OCI-LY1 (cell line): ENCODE measurements at regions not wholly inside any gene's neighbourhood (a gene's known extent, or its start where the extent isn't known, plus 50 kb on each side); places are given as distances from the start of the nearest gene placed in this dataset.

Experiments
- H2AFZ ChIP-seq: fragments of 200-600 bp; sonication (generic), shearing (Covaris generic); 2 replicates; pipeline ENCODE4 v1.6.0; 2014; ENCODE audit warnings: antibody characterized with exemption, mild to moderate bottlenecking, low read length
- H3F3A ChIP-seq: fragments of 200-600 bp; sonication (generic), shearing (Covaris generic); 2 replicates; pipeline ENCODE4 v1.6.0; 2014; ENCODE audit warnings: mild to moderate bottlenecking, antibody characterized with exemption, low read length, moderate library complexity; ENCODE audit not compliant: insufficient read depth
- H3K27ac ChIP-seq: fragments of 200-600 bp; sonication (generic); 2 replicates; pipeline ENCODE4 v1.5.1; 2014; ENCODE audit warnings: low read length, mixed run types, mild to moderate bottlenecking, low read depth; ENCODE audit not compliant: poor library complexity, severe bottlenecking
- H3K27me3 ChIP-seq: fragments of 200-600 bp; sonication (generic); 2 replicates; pipeline ENCODE4 v1.6.0; 2014; ENCODE audit warnings: antibody characterized with exemption, mild to moderate bottlenecking, low read length, moderate library complexity; ENCODE audit not compliant: insufficient read depth
- H3K36me3 ChIP-seq: fragments of 200-600 bp; sonication (generic); 2 replicates; pipeline ENCODE4 v1.6.1; 2014; ENCODE audit warnings: mild to moderate bottlenecking, antibody characterized with exemption, low read length, moderate library complexity, mixed read lengths; ENCODE audit not compliant: insufficient read depth
- H3K4me1 ChIP-seq: fragments of 200-600 bp; sonication (generic); 2 replicates; pipeline ENCODE4 v1.5.1; 2014; ENCODE audit warnings: mild to moderate bottlenecking, low read length, moderate library complexity; ENCODE audit not compliant: insufficient read depth, severe bottlenecking
- H3K4me2 ChIP-seq: fragments of 200-600 bp; sonication (generic), shearing (Covaris generic); 2 replicates; pipeline ENCODE4 v1.6.1; 2014; ENCODE audit warnings: low read length
- H3K4me3 ChIP-seq: fragments of 200-600 bp; sonication (generic); 2 replicates; pipeline ENCODE4 v1.5.1; 2014; ENCODE audit warnings: low read length, low read depth, mild to moderate bottlenecking, mixed read lengths; ENCODE audit not compliant: poor library complexity, severe bottlenecking
- H3K79me2 ChIP-seq: fragments of 200-600 bp; shearing (Covaris generic); 2 replicates; pipeline ENCODE4 v1.6.1; 2016; ENCODE audit warnings: mixed run types, low read length, mixed read lengths; ENCODE audit not compliant: insufficient read depth
- H3K9ac ChIP-seq: fragments of 200-600 bp; sonication (generic), shearing (Covaris generic); 2 replicates; pipeline ENCODE4 v1.6.1; 2014; ENCODE audit warnings: mild to moderate bottlenecking, low read length, mixed read lengths
- H3K9me2 ChIP-seq: fragments of 200-600 bp; sonication (generic), shearing (Covaris generic); 2 replicates; pipeline ENCODE4 v1.6.1; 2014; ENCODE audit warnings: low read depth, mild to moderate bottlenecking, low read length, mixed read lengths
- H3K9me3 ChIP-seq: fragments of 200-600 bp; shearing (Covaris generic); 2 replicates; pipeline ENCODE4 v1.6.1; 2014; ENCODE audit warnings: low read length, mixed read lengths
- H4K20me1 ChIP-seq: fragments of 200-600 bp; sonication (generic), shearing (Covaris generic); 2 replicates; pipeline ENCODE4 v1.6.0; 2016; ENCODE audit warnings: mild to moderate bottlenecking, low read length; ENCODE audit not compliant: insufficient read depth
- EZH2 ChIP-seq: fragments of 200-600 bp; sonication (generic), shearing (Covaris generic); IDR thresholded peaks from 2 replicates; pipeline ENCODE4 v1.8.0; 2017; ENCODE audit warnings: borderline replicate concordance, mixed run types, mild to moderate bottlenecking, antibody characterized with exemption, low read length, moderate library complexity, mixed read lengths
- TF ChIP-seq, protein P1 (sequence below): fragments of 200-600 bp; sonication (generic), shearing (Covaris generic); IDR thresholded peaks from 2 replicates; pipeline ENCODE4 v1.5.1; 2017; ENCODE audit warnings: mild to moderate bottlenecking, antibody characterized with exemption, low read length, moderate library complexity, mixed read lengths

DNA sequence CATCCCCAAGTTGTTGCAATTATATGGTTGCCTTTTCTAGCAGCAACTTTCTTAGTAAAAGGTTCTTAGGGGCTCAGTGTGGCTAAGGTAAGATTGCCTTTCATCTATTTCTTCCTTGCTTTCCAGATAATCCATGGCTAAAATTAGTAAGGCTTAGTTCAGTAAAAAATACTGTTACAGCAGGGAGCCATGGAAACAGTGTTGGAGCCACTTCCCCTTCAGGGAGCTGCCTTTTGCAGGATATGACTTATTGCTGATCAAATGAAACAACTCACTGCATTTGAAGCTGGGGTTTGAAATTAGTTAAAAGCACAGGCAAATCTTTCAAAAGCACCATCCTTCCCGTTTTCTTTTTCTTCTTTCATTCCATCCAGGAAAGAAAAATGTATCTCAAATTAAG lies 184.3 kb downstream of the C11orf87 start:
- Histone ChIP-seq H3F3A (no peaks in the 10 kb centered on the region), H3K27ac (no peak overlapping the region)

DNA sequence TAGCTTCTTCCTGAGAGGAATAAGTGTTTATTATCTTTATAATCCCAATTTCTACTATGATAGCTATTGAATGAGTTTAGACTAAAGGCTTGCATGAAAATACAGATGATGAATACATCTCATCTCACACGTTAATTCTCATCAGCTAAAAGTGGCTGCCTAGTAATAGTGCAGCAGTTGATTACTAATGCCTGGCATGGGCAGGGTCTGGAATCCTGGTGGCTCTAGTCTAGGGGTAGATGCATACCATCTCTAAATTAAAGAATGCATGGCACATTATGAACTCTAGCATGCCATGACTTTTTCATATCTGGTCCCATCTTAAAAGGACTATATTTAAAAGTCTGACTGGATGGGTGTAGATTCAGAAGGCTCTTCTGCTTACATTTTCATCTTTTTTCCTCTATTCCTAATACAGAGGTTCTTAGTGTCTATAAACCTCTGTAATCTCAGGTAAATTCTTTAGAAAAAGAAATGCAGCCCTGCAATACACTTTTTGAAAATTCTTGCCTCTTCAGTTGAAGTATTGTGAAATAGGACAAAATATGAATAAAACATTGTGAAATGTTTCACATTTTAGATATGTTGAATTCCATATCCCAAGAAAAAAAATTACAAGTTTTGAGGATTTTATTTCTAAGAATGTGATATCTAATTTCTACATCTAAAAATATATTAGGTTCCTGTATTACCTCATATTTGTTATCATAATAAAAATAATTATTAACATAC lies 187.6 kb downstream of the C11orf87 start:
- H3K36me3 ChIP-seq = no peaks in the 10 kb centered on the region
- H3K27ac ChIP-seq = no peak overlapping the region
- H4K20me1 ChIP-seq = no peaks in the 10 kb centered on the region
- H3K9me2 ChIP-seq = no peaks in the 10 kb centered on the region
- H3F3A ChIP-seq = no peaks in the 10 kb centered on the region
- H3K27me3 ChIP-seq = no peaks in the 10 kb centered on the region
- no peaks in the 10 kb centered on the region for H3K4me1 ChIP-seq
- H3K4me3 ChIP-seq = no peak overlapping the region
- no peak for TF ChIP-seq EZH2
- TF ChIP-seq, protein P1, sequence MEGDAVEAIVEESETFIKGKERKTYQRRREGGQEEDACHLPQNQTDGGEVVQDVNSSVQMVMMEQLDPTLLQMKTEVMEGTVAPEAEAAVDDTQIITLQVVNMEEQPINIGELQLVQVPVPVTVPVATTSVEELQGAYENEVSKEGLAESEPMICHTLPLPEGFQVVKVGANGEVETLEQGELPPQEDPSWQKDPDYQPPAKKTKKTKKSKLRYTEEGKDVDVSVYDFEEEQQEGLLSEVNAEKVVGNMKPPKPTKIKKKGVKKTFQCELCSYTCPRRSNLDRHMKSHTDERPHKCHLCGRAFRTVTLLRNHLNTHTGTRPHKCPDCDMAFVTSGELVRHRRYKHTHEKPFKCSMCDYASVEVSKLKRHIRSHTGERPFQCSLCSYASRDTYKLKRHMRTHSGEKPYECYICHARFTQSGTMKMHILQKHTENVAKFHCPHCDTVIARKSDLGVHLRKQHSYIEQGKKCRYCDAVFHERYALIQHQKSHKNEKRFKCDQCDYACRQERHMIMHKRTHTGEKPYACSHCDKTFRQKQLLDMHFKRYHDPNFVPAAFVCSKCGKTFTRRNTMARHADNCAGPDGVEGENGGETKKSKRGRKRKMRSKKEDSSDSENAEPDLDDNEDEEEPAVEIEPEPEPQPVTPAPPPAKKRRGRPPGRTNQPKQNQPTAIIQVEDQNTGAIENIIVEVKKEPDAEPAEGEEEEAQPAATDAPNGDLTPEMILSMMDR = no peak
- no peak overlapping the region for H2AFZ ChIP-seq
- H3K79me2 ChIP-seq = no peaks in the 10 kb centered on the region
- no peak overlapping the region for H3K4me2 ChIP-seq
- no peak overlapping the region for H3K9ac ChIP-seq
- no peaks in the 10 kb centered on the region for H3K9me3 ChIP-seq

More for the DNA sequence above, 184.3 kb downstream of the C11orf87 start:
- Histone ChIP-seq H3K79me2 (no peaks in the 10 kb centered on the region), H3K9me3 (no peaks in the 10 kb centered on the region), H2AFZ (no peak overlapping the region), H3K36me3 (no peaks in the 10 kb centered on the region), H3K27me3 (no peaks in the 10 kb centered on the region), H3K4me3 (no peak overlapping the region), H3K4me2 (no peak overlapping the region), H3K9ac (no peak overlapping the region), H3K4me1 (no peaks in the 10 kb centered on the region), H3K9me2 (no peaks in the 10 kb centered on the region), H4K20me1 (no peaks in the 10 kb centered on the region)
- TF ChIP-seq, protein P1 = no peak

DNA sequence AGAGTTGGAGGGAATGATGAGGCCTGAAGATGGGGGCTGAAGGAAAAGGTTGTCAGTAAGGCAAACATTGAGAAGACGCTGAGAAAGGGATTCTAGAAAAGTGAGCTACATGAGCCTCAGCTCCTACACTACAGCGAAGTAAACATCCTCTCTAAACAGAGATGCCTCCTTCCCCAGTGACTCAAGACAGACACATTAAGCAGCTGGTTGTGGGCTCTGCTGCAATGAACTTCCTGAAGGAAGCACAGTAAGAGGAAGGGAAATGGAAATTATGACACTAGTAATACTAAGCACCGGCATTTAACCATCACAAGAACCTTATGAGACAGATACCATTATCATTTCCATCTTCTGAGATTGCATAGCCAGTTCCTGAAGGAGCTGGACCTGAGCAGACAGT lies 190.5 kb downstream of the C11orf87 start:
- no peak overlapping the region for H3K27ac ChIP-seq
- no peaks in the 10 kb centered on the region for H3K36me3 ChIP-seq
- no peaks in the 10 kb centered on the region for H3K9me2 ChIP-seq
- H3K9ac ChIP-seq = no peak overlapping the region
- no peaks in the 10 kb centered on the region for H3K4me1 ChIP-seq
- H4K20me1 ChIP-seq = no peaks in the 10 kb centered on the region
- no peaks in the 10 kb centered on the region for H3K9me3 ChIP-seq
- no peak overlapping the region for H3K4me3 ChIP-seq
- no peak overlapping the region for H2AFZ ChIP-seq
- H3K79me2 ChIP-seq = no peaks in the 10 kb centered on the region
- TF ChIP-seq, protein P1 = no peak
- H3F3A ChIP-seq = no peaks in the 10 kb centered on the region
- H3K27me3 ChIP-seq = no peaks in the 10 kb centered on the region
- H3K4me2 ChIP-seq = no peak overlapping the region
